RWPE2 (cell line): ENCODE measurements at regions not wholly inside any gene's neighbourhood (a gene's known extent, or its start where the extent isn't known, plus 50 kb on each side); places are given as distances from the start of the nearest gene placed in this dataset.

Experiments
- ATAC-seq: fragments of 200-7000 bp; cut with Tn5 transposase; 3 replicates; pipeline ENCODE4 v1.9.1; 2021; ENCODE audit warnings: low read depth
- DNase-seq: peaks from one replicate; pipeline ENCODE4 v3.0.0-alpha.2; 2020; ENCODE audit warnings: low spot score
- H3K27ac ChIP-seq: fragments of 450-650 bp; 2 replicates; pipeline ENCODE4 v1.5.1; 2017; ENCODE audit warnings: mild to moderate bottlenecking; ENCODE audit not compliant: poor library complexity, severe bottlenecking
- H3K27me3 ChIP-seq: fragments of 250-450 bp; sonication (Bioruptor Pico); 2 replicates; pipeline ENCODE4 v1.5.1; 2021; ENCODE audit warnings: mild to moderate bottlenecking, moderate library complexity; ENCODE audit not compliant: insufficient read depth, poor library complexity, severe bottlenecking
- H3K36me3 ChIP-seq: fragments of 250-450 bp; sonication (Bioruptor Pico); 2 replicates; pipeline ENCODE4 v1.5.1; 2020; ENCODE audit warnings: low read depth, mild to moderate bottlenecking, moderate library complexity
- H3K4me1 ChIP-seq: fragments of 250-450 bp; sonication (Bioruptor Pico); 2 replicates; pipeline ENCODE4 v1.5.1; 2021; ENCODE audit warnings: mild to moderate bottlenecking, moderate library complexity; ENCODE audit not compliant: insufficient read depth, poor library complexity, severe bottlenecking
- H3K4me3 ChIP-seq: fragments of 250-450 bp; sonication (Bioruptor Pico); 2 replicates; pipeline ENCODE4 v1.5.1; 2021; ENCODE audit warnings: mild to moderate bottlenecking, moderate library complexity; ENCODE audit not compliant: severe bottlenecking
- H3K9me3 ChIP-seq: fragments of 250-450 bp; sonication (Bioruptor Pico); 2 replicates; pipeline ENCODE4 v1.5.1; 2021; ENCODE audit warnings: mild to moderate bottlenecking, moderate library complexity; ENCODE audit not compliant: severe bottlenecking
- TF ChIP-seq, protein P1 (sequence below): fragments of 450-650 bp; IDR thresholded peaks from one replicate; pipeline ENCODE4 v1.5.1; 2017; ENCODE audit warnings: mild to moderate bottlenecking, moderate library complexity; ENCODE audit not compliant: poor library complexity, severe bottlenecking

- no peaks in the 10 kb centered on the region for H3K9me3 ChIP-seq
- no peak for ATAC-seq
- H3K27me3 ChIP-seq = no peaks in the 10 kb centered on the region
- H3K4me3 ChIP-seq = no peak overlapping the region
- TF ChIP-seq, protein P1, sequence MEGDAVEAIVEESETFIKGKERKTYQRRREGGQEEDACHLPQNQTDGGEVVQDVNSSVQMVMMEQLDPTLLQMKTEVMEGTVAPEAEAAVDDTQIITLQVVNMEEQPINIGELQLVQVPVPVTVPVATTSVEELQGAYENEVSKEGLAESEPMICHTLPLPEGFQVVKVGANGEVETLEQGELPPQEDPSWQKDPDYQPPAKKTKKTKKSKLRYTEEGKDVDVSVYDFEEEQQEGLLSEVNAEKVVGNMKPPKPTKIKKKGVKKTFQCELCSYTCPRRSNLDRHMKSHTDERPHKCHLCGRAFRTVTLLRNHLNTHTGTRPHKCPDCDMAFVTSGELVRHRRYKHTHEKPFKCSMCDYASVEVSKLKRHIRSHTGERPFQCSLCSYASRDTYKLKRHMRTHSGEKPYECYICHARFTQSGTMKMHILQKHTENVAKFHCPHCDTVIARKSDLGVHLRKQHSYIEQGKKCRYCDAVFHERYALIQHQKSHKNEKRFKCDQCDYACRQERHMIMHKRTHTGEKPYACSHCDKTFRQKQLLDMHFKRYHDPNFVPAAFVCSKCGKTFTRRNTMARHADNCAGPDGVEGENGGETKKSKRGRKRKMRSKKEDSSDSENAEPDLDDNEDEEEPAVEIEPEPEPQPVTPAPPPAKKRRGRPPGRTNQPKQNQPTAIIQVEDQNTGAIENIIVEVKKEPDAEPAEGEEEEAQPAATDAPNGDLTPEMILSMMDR = no peak
- no peak for DNase-seq
- no peaks in the 10 kb centered on the region for H3K36me3 ChIP-seq
- H3K4me1 ChIP-seq = no peaks in the 10 kb centered on the region
- H3K27ac ChIP-seq = no peak overlapping the region
These were observed 90.3 kb upstream of the IKZF1 start for GRCh38 chr7:50214126-50214670.

GRCh38 chr7:50213622-50214017 lies 90.9 kb upstream of the IKZF1 start:
- DNase-seq (no peak), ATAC-seq (no peak)
- Histone ChIP-seq H3K4me3 (no peak overlapping the region), H3K27me3 (no peaks in the 10 kb centered on the region), H3K4me1 (no peaks in the 10 kb centered on the region), H3K27ac (no peak overlapping the region), H3K36me3 (no peaks in the 10 kb centered on the region), H3K9me3 (no peaks in the 10 kb centered on the region)
- TF ChIP-seq, protein P1 = no peak

GRCh38 chr7:50212666-50213621 lies 91.6 kb upstream of the IKZF1 start:
- no peak for ATAC-seq

GRCh38 chr7:50212016-50212325 lies 92.5 kb upstream of the IKZF1 start:
- Histone ChIP-seq H3K36me3 (no peaks in the 10 kb centered on the region), H3K9me3 (no peaks in the 10 kb centered on the region), H3K27ac (no peak overlapping the region), H3K4me1 (no peaks in the 10 kb centered on the region), H3K27me3 (no peaks in the 10 kb centered on the region), H3K4me3 (no peak overlapping the region)
- DNase-seq = no peak
- no peak for ATAC-seq
- TF ChIP-seq, protein P1 = no peak

More at GRCh38 chr7:50212666-50213621, 91.6 kb upstream of the IKZF1 start:
- no peak for DNase-seq
- no peak overlapping the region for H3K4me3 ChIP-seq
- H3K27me3 ChIP-seq = no peaks in the 10 kb centered on the region
- no peaks in the 10 kb centered on the region for H3K9me3 ChIP-seq
- H3K4me1 ChIP-seq = no peaks in the 10 kb centered on the region
- TF ChIP-seq, protein P1 = no peak
- no peaks in the 10 kb centered on the region for H3K36me3 ChIP-seq
- H3K27ac ChIP-seq = no peak overlapping the region
